Natural killer cell (primary cell): ENCODE measurements at regions not wholly inside any gene's neighbourhood (a gene's known extent, or its start where the extent isn't known, plus 50 kb on each side); places are given as distances from the start of the nearest gene placed in this dataset.
"Not testable (repeated sequence)": the region's sequence is repeated elsewhere in the genome, so short reads cannot be mapped to it uniquely, and the experiment has no call there.

ENCODE experiments used
- ATAC-seq, 3 donors: fragments of 150-1000 bp in 2 of 3; fragments of 200-7000 bp in 1 of 3; cut with Tn5 transposase; 1 replicate in 1 of 3; 2 replicates in 2 of 3; pipeline ENCODE4 v1.10.0; 2021; ENCODE audit warnings: mild to moderate bottlenecking in 2 of 3, moderate library complexity in 2 of 3
- DNase-seq, 2 donors: peaks; one replicate each; pipeline versions ENCODE4 v3.0.0 to v3.0.0-alpha.2; 2013 to 2021; ENCODE audit warnings: mixed read lengths in 1 of 2
- H3K27ac ChIP-seq: one replicate; pipeline ENCODE4 v1.5.1; 2013; ENCODE audit warnings: mild to moderate bottlenecking, low read length
- H3K27me3 ChIP-seq: one replicate; pipeline ENCODE4 v1.6.1; 2013; ENCODE audit warnings: low read length; ENCODE audit not compliant: control insufficient read depth, insufficient read depth
- H3K36me3 ChIP-seq: one replicate; pipeline ENCODE4 v1.6.1; 2013; ENCODE audit warnings: low read length; ENCODE audit not compliant: control insufficient read depth, insufficient read depth
- H3K4me1 ChIP-seq: one replicate; pipeline ENCODE4 v1.6.1; 2013; ENCODE audit warnings: low read length; ENCODE audit not compliant: control insufficient read depth, insufficient read depth
- H3K4me3 ChIP-seq: one replicate; pipeline ENCODE4 v1.5.1; 2013; ENCODE audit warnings: low read length
- H3K9me3 ChIP-seq: one replicate; pipeline ENCODE4 v1.6.1; 2013; ENCODE audit warnings: low read length; ENCODE audit not compliant: control insufficient read depth, insufficient read depth
- H3K27ac Mint-ChIP-seq, 2 donors: one replicate each; pipeline ENCODE4 v1.8.0; 2022; ENCODE audit warnings: mild to moderate bottlenecking in 2 of 2, mixed read lengths in 2 of 2, moderate library complexity in 1 of 2
- H3K27me3 Mint-ChIP-seq, 2 donors: one replicate each; pipeline ENCODE4 v1.8.0; 2022; ENCODE audit warnings: low read depth in 2 of 2, mixed read lengths in 2 of 2
- H3K36me3 Mint-ChIP-seq: one replicate; pipeline ENCODE4 v1.8.0; 2022; ENCODE audit warnings: mixed read lengths
- H3K4me1 Mint-ChIP-seq, 2 donors: one replicate each; pipeline ENCODE4 v1.8.0; 2022; ENCODE audit warnings: mixed read lengths in 2 of 2
- H3K4me3 Mint-ChIP-seq: one replicate; pipeline ENCODE4 v1.8.0; 2022; ENCODE audit warnings: mild to moderate bottlenecking, moderate library complexity, mixed read lengths
- H3K9me3 Mint-ChIP-seq, 2 donors: one replicate each; pipeline ENCODE4 v1.8.0; 2022; ENCODE audit warnings: mixed read lengths in 2 of 2
- WGBS: methylation state at CpG from one replicate; pipeline ENCODE4 v1.1.7; 2013; ENCODE audit warnings: missing lambda C conversion rate; ENCODE audit not compliant: insufficient coverage; 5-methylcytosine and 5-hydroxymethylcytosine counted together
- intact Hi-C: fragments of 100-400 bp; cut with micrococcal nuclease; formaldehyde crosslinking; loops from one replicate; pipeline ENCODE4 v1.14.2; 2022
- TF ChIP-seq, protein P1 (sequence below): fragments of 200-600 bp; IDR thresholded peaks from one replicate; pipeline ENCODE4 v1.8.0; 2022; ENCODE audit warnings: antibody characterized with exemption

DNA sequence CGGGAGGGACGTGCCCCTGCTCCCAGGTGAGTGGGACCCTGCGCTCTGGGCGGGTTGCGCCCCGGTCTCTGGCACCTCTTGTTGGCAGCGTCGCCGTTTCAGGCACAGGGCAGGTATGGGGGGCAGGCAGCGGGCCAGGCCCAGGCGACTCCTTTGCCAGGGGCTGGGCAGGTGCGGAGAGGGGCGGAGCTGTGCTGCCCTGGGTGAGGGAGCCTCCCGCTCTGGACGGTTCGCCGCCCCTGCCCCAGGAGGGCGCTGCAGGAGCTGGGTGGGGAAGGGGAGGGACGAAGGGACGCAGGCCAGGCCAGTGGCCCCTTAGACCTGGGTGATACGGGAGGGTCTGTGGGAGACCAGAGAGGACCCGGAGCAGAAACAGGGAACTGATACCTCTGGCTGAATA, 663.9 kb upstream of the DEFB115 start:
- no peaks in the 10 kb centered on the region for H3K27me3 Mint-ChIP-seq
- no peak overlapping the region for H3K4me3 ChIP-seq
- no peaks in the 10 kb centered on the region for H3K27me3 ChIP-seq
- ATAC-seq, result no peak
- 84% methylated on average over 21 of the region's 22 CpGs for WGBS
- no peak overlapping the region for H3K4me3 Mint-ChIP-seq
- H3K4me1 ChIP-seq, result no peaks in the 10 kb centered on the region
- intact Hi-C loops, result no loop called here
- no peak overlapping the region for H3K27ac Mint-ChIP-seq
- peaks cover 2 to 6% of the 10 kb centered on the region in 2 donors for H3K9me3 Mint-ChIP-seq
- H3K27ac ChIP-seq, result no peak overlapping the region
- no peaks in the 10 kb centered on the region for H3K36me3 Mint-ChIP-seq
- H3K36me3 ChIP-seq, result no peaks in the 10 kb centered on the region
- H3K4me1 Mint-ChIP-seq, result no peaks in the 10 kb centered on the region
- H3K9me3 ChIP-seq, result peaks cover 7% of the 10 kb centered on the region
- TF ChIP-seq, protein P1, sequence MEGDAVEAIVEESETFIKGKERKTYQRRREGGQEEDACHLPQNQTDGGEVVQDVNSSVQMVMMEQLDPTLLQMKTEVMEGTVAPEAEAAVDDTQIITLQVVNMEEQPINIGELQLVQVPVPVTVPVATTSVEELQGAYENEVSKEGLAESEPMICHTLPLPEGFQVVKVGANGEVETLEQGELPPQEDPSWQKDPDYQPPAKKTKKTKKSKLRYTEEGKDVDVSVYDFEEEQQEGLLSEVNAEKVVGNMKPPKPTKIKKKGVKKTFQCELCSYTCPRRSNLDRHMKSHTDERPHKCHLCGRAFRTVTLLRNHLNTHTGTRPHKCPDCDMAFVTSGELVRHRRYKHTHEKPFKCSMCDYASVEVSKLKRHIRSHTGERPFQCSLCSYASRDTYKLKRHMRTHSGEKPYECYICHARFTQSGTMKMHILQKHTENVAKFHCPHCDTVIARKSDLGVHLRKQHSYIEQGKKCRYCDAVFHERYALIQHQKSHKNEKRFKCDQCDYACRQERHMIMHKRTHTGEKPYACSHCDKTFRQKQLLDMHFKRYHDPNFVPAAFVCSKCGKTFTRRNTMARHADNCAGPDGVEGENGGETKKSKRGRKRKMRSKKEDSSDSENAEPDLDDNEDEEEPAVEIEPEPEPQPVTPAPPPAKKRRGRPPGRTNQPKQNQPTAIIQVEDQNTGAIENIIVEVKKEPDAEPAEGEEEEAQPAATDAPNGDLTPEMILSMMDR, result no peak
- no peak for DNase-seq

DNA sequence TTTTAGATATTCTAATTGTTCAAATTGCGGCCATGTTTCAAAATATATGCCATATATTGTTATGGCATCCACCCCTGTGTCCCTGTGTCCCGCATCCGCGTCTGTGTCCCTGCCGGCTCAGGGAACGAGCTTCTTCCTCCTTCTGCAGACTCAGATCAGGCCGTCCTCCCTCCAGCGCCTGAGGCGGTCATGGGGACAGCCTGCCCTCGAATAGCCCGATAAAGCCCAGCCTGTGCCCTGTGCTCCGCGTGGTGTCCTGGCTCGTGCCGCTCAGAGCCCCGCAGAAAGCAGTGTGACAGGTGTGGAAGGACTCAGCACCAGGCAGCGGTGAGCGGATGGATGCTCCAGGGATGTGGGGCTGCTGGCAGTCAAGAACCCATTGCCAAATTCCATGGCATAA, 663.4 kb upstream of the DEFB115 start:
- Histone ChIP-seq H3K27ac (no peak overlapping the region), H3K36me3 (no peaks in the 10 kb centered on the region), H3K4me1 (no peaks in the 10 kb centered on the region), H3K4me3 (no peak overlapping the region), H3K9me3 (peaks cover 13% of the 10 kb centered on the region), H3K27me3 (no peaks in the 10 kb centered on the region)
- intact Hi-C loops, result no loop called here
- H3K4me1 Mint-ChIP-seq, result no peaks in the 10 kb centered on the region
- ATAC-seq (no peak), DNase-seq (no peak)
- peaks cover 2 to 4% of the 10 kb centered on the region in 2 donors for H3K9me3 Mint-ChIP-seq
- no peak overlapping the region for H3K27ac Mint-ChIP-seq
- no peak overlapping the region for H3K4me3 Mint-ChIP-seq
- WGBS, result 89% methylated on average over 16 of the region's 18 CpGs
- H3K27me3 Mint-ChIP-seq, result no peaks in the 10 kb centered on the region
- no peaks in the 10 kb centered on the region for H3K36me3 Mint-ChIP-seq
- TF ChIP-seq, protein P1, result no peak

DNA sequence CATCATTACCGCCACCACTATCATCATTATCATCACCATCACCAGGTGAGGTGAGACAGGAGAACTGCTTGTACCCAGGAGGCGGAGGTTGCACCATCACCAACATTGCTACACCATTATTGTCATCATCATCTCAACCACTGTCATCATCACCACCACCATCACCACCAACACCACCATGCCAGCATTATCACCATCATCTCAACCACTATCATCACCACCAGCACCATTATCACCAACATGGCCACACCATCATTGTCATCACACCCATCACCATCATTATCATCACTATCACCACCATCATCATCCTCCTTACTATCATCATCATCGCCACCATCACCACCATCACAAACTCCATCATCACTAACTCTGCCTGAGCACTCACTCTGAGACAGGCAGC, 661.8 kb upstream of the DEFB115 start:
- no peak for DNase-seq
- Mint-ChIP-seq H3K27ac (no peak overlapping the region), H3K9me3 (peaks cover 0 to 2% of the 10 kb centered on the region in 2 donors), H3K36me3 (no peaks in the 10 kb centered on the region), H3K4me1 (no peaks in the 10 kb centered on the region), H3K27me3 (no peaks in the 10 kb centered on the region), H3K4me3 (no peak overlapping the region)
- no peak overlapping the region for H3K27ac ChIP-seq
- no peaks in the 10 kb centered on the region for H3K36me3 ChIP-seq
- H3K4me3 ChIP-seq, result no peak overlapping the region
- ATAC-seq, result no peak
- no peaks in the 10 kb centered on the region for H3K4me1 ChIP-seq
- 86% methylated on average over 3 of the region's 3 CpGs for WGBS
- peaks cover 13% of the 10 kb centered on the region for H3K9me3 ChIP-seq
- no peaks in the 10 kb centered on the region for H3K27me3 ChIP-seq
- intact Hi-C loops, result no loop called here
- TF ChIP-seq, protein P1, result no peak

DNA sequence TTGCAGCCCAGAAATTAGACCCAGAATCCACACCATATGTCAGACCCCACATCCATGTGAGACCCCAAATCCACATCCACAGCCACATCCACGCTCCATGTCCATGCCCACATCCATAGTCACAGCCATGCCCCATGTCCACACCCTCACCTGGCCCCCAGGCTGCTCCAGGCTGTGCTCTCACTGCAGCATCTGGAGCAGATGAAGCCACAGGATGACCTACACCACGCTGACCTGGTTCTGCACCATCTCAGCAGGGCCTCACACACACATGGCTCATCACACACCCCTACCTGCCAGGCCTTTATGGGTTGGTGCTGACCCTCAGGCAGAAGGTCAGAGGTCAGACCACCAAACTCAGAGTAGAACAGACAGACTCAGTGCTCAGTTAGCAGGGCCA, 660.0 kb upstream of the DEFB115 start:
- H3K36me3 Mint-ChIP-seq, H3K4me1 ChIP-seq, H3K27me3 ChIP-seq, H3K36me3 ChIP-seq, H3K27ac ChIP-seq, ATAC-seq, intact Hi-C loops, H3K9me3 Mint-ChIP-seq, H3K4me3 ChIP-seq, H3K4me3 Mint-ChIP-seq, H3K27me3 Mint-ChIP-seq, DNase-seq, H3K4me1 Mint-ChIP-seq, H3K27ac Mint-ChIP-seq: not testable (repeated sequence)
- H3K9me3 ChIP-seq, result peaks cover 13% of the 10 kb centered on the region
- WGBS, result 47% methylated on average over 2 of the region's 2 CpGs
